ENCODE measurements at regions not wholly inside any gene's neighbourhood (a gene's known extent, or its start where the extent isn't known, plus 50 kb on each side); places are given as distances from the start of the nearest gene placed in this dataset.

DNA sequence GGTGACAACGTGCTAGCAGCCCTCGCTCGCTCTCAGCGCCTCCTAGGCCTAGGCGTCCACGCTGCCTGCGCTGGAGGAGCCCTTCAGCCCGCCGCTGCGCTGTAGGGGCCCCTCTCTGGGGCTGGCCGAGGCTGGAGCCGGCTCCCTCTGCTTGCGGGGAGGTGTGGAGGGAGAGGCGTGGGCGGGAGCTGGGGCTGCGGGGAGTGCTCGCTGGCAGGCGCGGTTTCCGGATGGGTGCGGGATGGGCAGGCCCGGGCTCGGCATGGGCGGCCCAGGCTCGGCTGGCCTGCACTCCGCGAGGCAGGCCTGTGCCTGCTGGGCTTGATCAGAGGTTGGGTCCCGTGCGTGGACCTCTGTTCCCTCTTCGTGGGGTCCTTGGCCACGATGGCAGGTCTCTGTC is 472.6 kb downstream of the PRR16 start:
- TF ChIP-seq, protein P1, sequence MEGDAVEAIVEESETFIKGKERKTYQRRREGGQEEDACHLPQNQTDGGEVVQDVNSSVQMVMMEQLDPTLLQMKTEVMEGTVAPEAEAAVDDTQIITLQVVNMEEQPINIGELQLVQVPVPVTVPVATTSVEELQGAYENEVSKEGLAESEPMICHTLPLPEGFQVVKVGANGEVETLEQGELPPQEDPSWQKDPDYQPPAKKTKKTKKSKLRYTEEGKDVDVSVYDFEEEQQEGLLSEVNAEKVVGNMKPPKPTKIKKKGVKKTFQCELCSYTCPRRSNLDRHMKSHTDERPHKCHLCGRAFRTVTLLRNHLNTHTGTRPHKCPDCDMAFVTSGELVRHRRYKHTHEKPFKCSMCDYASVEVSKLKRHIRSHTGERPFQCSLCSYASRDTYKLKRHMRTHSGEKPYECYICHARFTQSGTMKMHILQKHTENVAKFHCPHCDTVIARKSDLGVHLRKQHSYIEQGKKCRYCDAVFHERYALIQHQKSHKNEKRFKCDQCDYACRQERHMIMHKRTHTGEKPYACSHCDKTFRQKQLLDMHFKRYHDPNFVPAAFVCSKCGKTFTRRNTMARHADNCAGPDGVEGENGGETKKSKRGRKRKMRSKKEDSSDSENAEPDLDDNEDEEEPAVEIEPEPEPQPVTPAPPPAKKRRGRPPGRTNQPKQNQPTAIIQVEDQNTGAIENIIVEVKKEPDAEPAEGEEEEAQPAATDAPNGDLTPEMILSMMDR (IDR thresholded peaks at IDR 0.05; ENCODE audit: insufficient read depth, low read length, poor library complexity, severe bottlenecking): no peak
- TF ChIP-seq EZH2phosphoT487 (conservative IDR thresholded peaks at IDR 0.05; ENCODE audit: low read length): no peak

Data from SU-DHL-6 (cell line).